PC-9 (cell line): ENCODE measurements at regions not wholly inside any gene's neighbourhood (a gene's known extent, or its start where the extent isn't known, plus 50 kb on each side); places are given as distances from the start of the nearest gene placed in this dataset.

Experiments used
- CTCF ChIP-seq: fragments of 200-600 bp; sonication (generic); conservative IDR thresholded peaks from 2 replicates; pipeline ENCODE4 v1.6.1; 2017; ENCODE audit warnings: mixed run types, antibody characterized with exemption, mild to moderate bottlenecking, moderate library complexity
- EZH2 ChIP-seq: fragments of 200-600 bp; sonication (generic); IDR thresholded peaks from 2 replicates; pipeline ENCODE4 v1.8.0; 2017; ENCODE audit warnings: antibody characterized with exemption, low read depth

- TF ChIP-seq CTCF = no peak
- no peak for TF ChIP-seq EZH2
These were observed 301.3 kb downstream of the PARP8 start for GRCh38 chr5:50967563-50968355.
